K562 (cell line): ENCODE measurements at regions not wholly inside any gene's neighbourhood (a gene's known extent, or its start where the extent isn't known, plus 50 kb on each side); places are given as distances from the start of the nearest gene placed in this dataset.

ENCODE experiments used
- ATAC-seq: fragments of 200-7000 bp; cut with Tn5 transposase; 3 replicates; pipeline ENCODE4 v1.9.1; 2020; ENCODE audit warnings: moderate library complexity
- BruUV-seq: library from RNA; stranded (reverse); fragments of 400-500 nt; replicated peaks from 2 replicates; lab custom pipeline; 2021; lab: Mats Ljungman, UMichigan
- CTCF ChIA-PET: fragments of 300-600 bp; formaldehyde crosslinking; extraction: SDS; loops from one replicate; lab custom pipeline; 2021; ENCODE audit warnings: low intra/inter-chr PET ratio; lab: Yijun Ruan, JAX
- POLR2A ChIA-PET: fragments of 300-600, 350-650 bp; sonication (Branson Sonifier 250); formaldehyde crosslinking; extraction: SDS; loops from one replicate; lab custom pipeline; 2021; ENCODE audit warnings: antibody characterized with exemption, inconsistent platforms; lab: Yijun Ruan, JAX
- DNase-seq, 4 experiments: peaks; one replicate each; pipeline versions ENCODE4 v3.0.0 to v3.0.0-alpha.2; 2011 to 2018; ENCODE audit warnings: low spot score in 3 of 4, mixed read lengths in 3 of 4; ENCODE audit errors: extremely low read depth in 1 of 4
- FAIRE-seq: peaks from 2 replicates; lab custom pipeline; 2011; peaks lifted over from hg19 to GRCh38; lab: Jason Lieb, UNC
- H2AFZ ChIP-seq: 2 replicates; pipeline ENCODE4 v1.6.0; 2011; ENCODE audit warnings: low read depth, low read length, control low read depth, inconsistent platforms
- H3K27ac ChIP-seq: fragments of 200-600 bp; 3 replicates; pipeline ENCODE4 v1.8.0; 2011; ENCODE audit warnings: low read depth, mild to moderate bottlenecking, control low read depth, inconsistent platforms, low read length, moderate library complexity, mixed read lengths; ENCODE audit errors: extremely low read depth
- H3K27me3 ChIP-seq, 2 experiments: fragments of 300-600 bp in 1 of 2; 2 replicates in 1 of 2; 3 replicates in 1 of 2; pipeline versions ENCODE4 v1.6.0 to v1.8.0; 2011; ENCODE audit warnings: inconsistent platforms in 2 of 2, low read length in 2 of 2, mild to moderate bottlenecking in 1 of 2, mixed read lengths in 1 of 2, moderate library complexity in 1 of 2; ENCODE audit not compliant: control insufficient read depth in 2 of 2, insufficient read depth in 2 of 2
- H3K36me3 ChIP-seq: fragments of 300-600 bp; 3 replicates; pipeline ENCODE4 v1.8.0; 2011; ENCODE audit warnings: mild to moderate bottlenecking, low read length, inconsistent platforms; ENCODE audit not compliant: control insufficient read depth, insufficient read depth
- H3K4me1 ChIP-seq, 2 experiments: fragments of 200-600 bp in 1 of 2; replicated peaks in 1 of 2; 2 replicates in 1 of 2; 3 replicates in 1 of 2; pipeline versions ENCODE4 v1.5.1 to v1.8.0; 2011; ENCODE audit warnings: inconsistent platforms in 2 of 2, low read length in 2 of 2, mild to moderate bottlenecking in 1 of 2, mixed read lengths in 1 of 2, moderate library complexity in 1 of 2; ENCODE audit not compliant: control insufficient read depth in 2 of 2, insufficient read depth in 2 of 2
- H3K4me2 ChIP-seq: 2 replicates; pipeline ENCODE4 v1.6.1; 2011; ENCODE audit warnings: low read length, control low read depth, inconsistent platforms, mixed read lengths; ENCODE audit not compliant: insufficient read depth
- H3K4me3 ChIP-seq: fragments of 200-600 bp; sonication (generic), shearing (Covaris generic); 2 replicates; pipeline ENCODE4 v1.5.1; 2016; ENCODE audit warnings: control low read depth, inconsistent platforms
- H3K79me2 ChIP-seq: fragments of 200-600 bp; 3 replicates; pipeline ENCODE4 v1.8.0; 2011; ENCODE audit warnings: low read length, inconsistent platforms; ENCODE audit not compliant: control insufficient read depth, insufficient read depth
- H3K9ac ChIP-seq, 2 experiments: 2 replicates each; pipeline versions ENCODE4 v1.6.0 to v1.6.1; 2011; ENCODE audit warnings: low read depth in 2 of 2, low read length in 2 of 2, control low read depth in 1 of 2, inconsistent platforms in 1 of 2, mild to moderate bottlenecking in 1 of 2, mixed read lengths in 1 of 2; ENCODE audit not compliant: insufficient read depth in 1 of 2
- H3K9me1 ChIP-seq: one replicate; pipeline ENCODE4 v1.6.0; 2011; ENCODE audit warnings: inconsistent platforms, mild to moderate bottlenecking, low read length, moderate library complexity; ENCODE audit not compliant: control insufficient read depth, insufficient read depth
- H3K9me3 ChIP-seq: replicated peaks from 2 replicates; pipeline ENCODE4 v1.5.1; 2011; ENCODE audit warnings: low read depth, low read length, inconsistent platforms; ENCODE audit not compliant: control insufficient read depth, insufficient read depth
- H4K20me1 ChIP-seq: replicated peaks from 2 replicates; pipeline ENCODE4 v1.6.1; 2011; ENCODE audit warnings: low read length, inconsistent platforms, mixed read lengths; ENCODE audit not compliant: control insufficient read depth, insufficient read depth
- KDM1A ChIP-seq, 2 experiments: fragments of 450-650 bp; IDR thresholded peaks; 2 replicates each; pipeline ENCODE4 v1.6.1; 2016; ENCODE audit warnings: mild to moderate bottlenecking in 2 of 2
- STAT5A ChIP-seq: IDR thresholded peaks from 2 replicates; pipeline ENCODE4 v1.6.1; 2012; ENCODE audit warnings: low read length, inconsistent platforms, borderline replicate concordance
- WGBS: fragments of 100-300 bp; shearing (Covaris generic); methylation state at CpG from one replicate; pipeline ENCODE4 v1.1.6; 2016; ENCODE audit warnings: low coverage, mixed read lengths; ENCODE audit not compliant: insufficient coverage; ENCODE audit errors: missing lambda C conversion rate; 5-methylcytosine and 5-hydroxymethylcytosine counted together
- in situ Hi-C: fragments of 300-500 bp; cut with MboI; formaldehyde crosslinking; loops from 4 replicates; pipeline ENCODE4 v1.15.0; 2018; ENCODE audit warnings: inconsistent platforms, mixed read lengths
- intact Hi-C: fragments of 100-400 bp; cut with micrococcal nuclease; formaldehyde crosslinking; loops from 2 replicates; pipeline ENCODE4 v1.14.2; 2022
- TF ChIP-seq, protein P1 (sequence below): sonication (generic); formaldehyde crosslinking; IDR thresholded peaks from 2 replicates; pipeline ENCODE4 v1.8.0; 2022; ENCODE audit warnings: mild to moderate bottlenecking, missing genetic modification reagents

DNA sequence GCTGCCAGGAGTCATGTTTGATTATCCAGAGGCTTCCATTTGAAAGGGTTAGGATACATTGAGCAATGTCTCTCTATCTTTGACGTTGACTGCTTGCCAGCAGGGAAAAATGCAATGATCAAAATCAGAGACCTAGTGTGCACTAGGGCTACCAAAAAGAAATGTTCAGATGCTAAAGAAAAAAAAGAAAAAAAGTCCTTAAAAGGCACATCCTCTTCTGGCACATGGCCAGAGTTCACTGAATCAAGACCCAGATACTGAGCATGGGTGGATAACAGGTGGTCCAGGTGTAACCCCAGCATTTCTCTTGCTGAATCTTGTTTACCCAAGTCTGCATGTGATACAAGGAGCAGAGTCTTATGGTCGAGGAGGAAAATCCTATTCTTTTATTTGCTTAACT is 899.3 kb downstream of the SORCS3 start:
- H3K9ac ChIP-seq = no peak overlapping the region
- POLR2A ChIA-PET = no interaction called here
- H3K36me3 ChIP-seq = no peaks in the 10 kb centered on the region
- no peaks in the 10 kb centered on the region for H3K4me1 ChIP-seq
- 0% methylated on average over 1 of the region's 2 CpGs for WGBS
- H2AFZ ChIP-seq = no peak overlapping the region
- no peak for FAIRE-seq
- intact Hi-C loops (no loop called here), in situ Hi-C loops (no loop called here)
- H3K4me3 ChIP-seq = no peak overlapping the region
- no peak for ATAC-seq
- CTCF ChIA-PET = no interaction called here
- H4K20me1 ChIP-seq = no peaks in the 10 kb centered on the region
- BruUV-seq = no TSS peak
- no peaks in the 10 kb centered on the region for H3K9me1 ChIP-seq
- H3K9me3 ChIP-seq = no peaks in the 10 kb centered on the region
- TF ChIP-seq KDM1A (IDR thresholded peaks at IDR 0.05) = no peak
- no peak for TF ChIP-seq STAT5A
- TF ChIP-seq, protein P1, sequence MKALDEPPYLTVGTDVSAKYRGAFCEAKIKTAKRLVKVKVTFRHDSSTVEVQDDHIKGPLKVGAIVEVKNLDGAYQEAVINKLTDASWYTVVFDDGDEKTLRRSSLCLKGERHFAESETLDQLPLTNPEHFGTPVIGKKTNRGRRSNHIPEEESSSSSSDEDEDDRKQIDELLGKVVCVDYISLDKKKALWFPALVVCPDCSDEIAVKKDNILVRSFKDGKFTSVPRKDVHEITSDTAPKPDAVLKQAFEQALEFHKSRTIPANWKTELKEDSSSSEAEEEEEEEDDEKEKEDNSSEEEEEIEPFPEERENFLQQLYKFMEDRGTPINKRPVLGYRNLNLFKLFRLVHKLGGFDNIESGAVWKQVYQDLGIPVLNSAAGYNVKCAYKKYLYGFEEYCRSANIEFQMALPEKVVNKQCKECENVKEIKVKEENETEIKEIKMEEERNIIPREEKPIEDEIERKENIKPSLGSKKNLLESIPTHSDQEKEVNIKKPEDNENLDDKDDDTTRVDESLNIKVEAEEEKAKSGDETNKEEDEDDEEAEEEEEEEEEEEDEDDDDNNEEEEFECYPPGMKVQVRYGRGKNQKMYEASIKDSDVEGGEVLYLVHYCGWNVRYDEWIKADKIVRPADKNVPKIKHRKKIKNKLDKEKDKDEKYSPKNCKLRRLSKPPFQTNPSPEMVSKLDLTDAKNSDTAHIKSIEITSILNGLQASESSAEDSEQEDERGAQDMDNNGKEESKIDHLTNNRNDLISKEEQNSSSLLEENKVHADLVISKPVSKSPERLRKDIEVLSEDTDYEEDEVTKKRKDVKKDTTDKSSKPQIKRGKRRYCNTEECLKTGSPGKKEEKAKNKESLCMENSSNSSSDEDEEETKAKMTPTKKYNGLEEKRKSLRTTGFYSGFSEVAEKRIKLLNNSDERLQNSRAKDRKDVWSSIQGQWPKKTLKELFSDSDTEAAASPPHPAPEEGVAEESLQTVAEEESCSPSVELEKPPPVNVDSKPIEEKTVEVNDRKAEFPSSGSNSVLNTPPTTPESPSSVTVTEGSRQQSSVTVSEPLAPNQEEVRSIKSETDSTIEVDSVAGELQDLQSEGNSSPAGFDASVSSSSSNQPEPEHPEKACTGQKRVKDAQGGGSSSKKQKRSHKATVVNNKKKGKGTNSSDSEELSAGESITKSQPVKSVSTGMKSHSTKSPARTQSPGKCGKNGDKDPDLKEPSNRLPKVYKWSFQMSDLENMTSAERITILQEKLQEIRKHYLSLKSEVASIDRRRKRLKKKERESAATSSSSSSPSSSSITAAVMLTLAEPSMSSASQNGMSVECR (CRISPR knock-in tag) = no peak
- no peak for DNase-seq
- H3K27me3 ChIP-seq = no peaks in the 10 kb centered on the region
- H3K27ac ChIP-seq = no peak overlapping the region
- no peak overlapping the region for H3K4me2 ChIP-seq
- no peaks in the 10 kb centered on the region for H3K79me2 ChIP-seq
